HG03103 (cell line): ENCODE measurements at regions not wholly inside any gene's neighbourhood (a gene's known extent, or its start where the extent isn't known, plus 50 kb on each side); places are given as distances from the start of the nearest gene placed in this dataset.
"Not testable (repeated sequence)": the region's sequence is repeated elsewhere in the genome, so short reads cannot be mapped to it uniquely, and the experiment has no call there.

Source experiments
- ATAC-seq: cut with Tn5 transposase; IDR thresholded peaks from one replicate; pipeline ENCODE4 v1.9.1; 2021; ENCODE audit warnings: low read depth; ENCODE audit not compliant: unreplicated experiment

GRCh38 chr1:194431121-194431520, 1244.7 kb upstream of the B3GALT2 start:
- ATAC-seq = no peak

GRCh38 chr1:194420706-194421105, 1234.3 kb upstream of the B3GALT2 start:
- ATAC-seq = no peak

- no peak for ATAC-seq
Observed at GRCh38 chr1:194419721-194420120, 1233.3 kb upstream of the B3GALT2 start.

- ATAC-seq = no peak
Observed at GRCh38 chr1:194410756-194411155, 1224.3 kb upstream of the B3GALT2 start.

GRCh38 chr1:194407238-194407637, 1220.8 kb upstream of the B3GALT2 start:
- not testable (repeated sequence) for ATAC-seq

- ATAC-seq = no peak
Observed at GRCh38 chr1:194394676-194395075, 1208.3 kb upstream of the B3GALT2 start.

- ATAC-seq = no peak
Observed at GRCh38 chr1:194387531-194387930, 1201.1 kb upstream of the B3GALT2 start.

- no peak for ATAC-seq
Observed at GRCh38 chr1:194378517-194378916, 1192.1 kb upstream of the B3GALT2 start.

- no peak for ATAC-seq
Observed at GRCh38 chr1:194374649-194375048, 1188.2 kb upstream of the B3GALT2 start.

- no peak for ATAC-seq
Observed at GRCh38 chr1:194372266-194372665, 1185.9 kb upstream of the B3GALT2 start.

GRCh38 chr1:194369622-194370021, 1183.2 kb upstream of the B3GALT2 start:
- ATAC-seq = no peak

GRCh38 chr1:194369060-194369459, 1182.6 kb upstream of the B3GALT2 start:
- ATAC-seq = no peak

GRCh38 chr1:194367121-194367520, 1180.7 kb upstream of the B3GALT2 start:
- no peak for ATAC-seq

- no peak for ATAC-seq
Observed at GRCh38 chr1:194366705-194367104, 1180.3 kb upstream of the B3GALT2 start.

- ATAC-seq = no peak
Observed at GRCh38 chr1:194362327-194362726, 1175.9 kb upstream of the B3GALT2 start.

GRCh38 chr1:194361374-194362131, 1175.1 kb upstream of the B3GALT2 start:
- no peak for ATAC-seq

- ATAC-seq = no peak
Observed at GRCh38 chr1:194358208-194358581, 1171.8 kb upstream of the B3GALT2 start.

- ATAC-seq = not testable (repeated sequence)
Observed at GRCh38 chr1:194357573-194358207, 1171.3 kb upstream of the B3GALT2 start.

- ATAC-seq = no peak
Observed at GRCh38 chr1:194355488-194356106, 1169.2 kb upstream of the B3GALT2 start.

- ATAC-seq = no peak
Observed at GRCh38 chr1:194353121-194353520, 1166.7 kb upstream of the B3GALT2 start.

GRCh38 chr1:194347200-194347599, 1160.8 kb upstream of the B3GALT2 start:
- no peak for ATAC-seq
